DOHH2 (cell line): ENCODE measurements at regions not wholly inside any gene's neighbourhood (a gene's known extent, or its start where the extent isn't known, plus 50 kb on each side); places are given as distances from the start of the nearest gene placed in this dataset.

Source experiments
- H3F3A ChIP-seq: fragments of 200-600 bp; sonication (generic), shearing (Covaris generic); 2 replicates; pipeline ENCODE4 v1.6.0; 2016; ENCODE audit warnings: antibody characterized with exemption, mild to moderate bottlenecking; ENCODE audit not compliant: control insufficient read depth, insufficient read depth
- H3K27ac ChIP-seq: fragments of 200-600 bp; sonication (generic); 2 replicates; pipeline ENCODE4 v1.5.1; 2014; ENCODE audit warnings: low read depth, mild to moderate bottlenecking, low read length, moderate library complexity
- H3K27me3 ChIP-seq: fragments of 200-600 bp; sonication (generic); 2 replicates; pipeline ENCODE4 v1.6.1; 2014; ENCODE audit warnings: mild to moderate bottlenecking, low read length, mixed read lengths; ENCODE audit not compliant: control insufficient read depth
- H3K36me3 ChIP-seq: fragments of 200-600 bp; sonication (generic); 2 replicates; pipeline ENCODE4 v1.6.1; 2014; ENCODE audit warnings: mild to moderate bottlenecking, low read length, moderate library complexity, mixed read lengths; ENCODE audit not compliant: control insufficient read depth
- H3K4me1 ChIP-seq: fragments of 200-600 bp; sonication (generic); 2 replicates; pipeline ENCODE4 v1.6.1; 2014; ENCODE audit warnings: mild to moderate bottlenecking, low read length, mixed read lengths; ENCODE audit not compliant: control insufficient read depth
- H3K4me2 ChIP-seq: fragments of 200-600 bp; sonication (generic); 2 replicates; pipeline ENCODE4 v1.6.0; 2014; ENCODE audit warnings: mild to moderate bottlenecking, low read length, moderate library complexity
- H3K4me3 ChIP-seq: fragments of 200-600 bp; sonication (generic); 2 replicates; pipeline ENCODE4 v1.5.1; 2014; ENCODE audit warnings: mild to moderate bottlenecking, low read length, mixed read lengths
- H3K79me2 ChIP-seq: fragments of 200-600 bp; sonication (generic); 2 replicates; pipeline ENCODE4 v1.6.1; 2014; ENCODE audit warnings: mild to moderate bottlenecking, low read length, mixed read lengths; ENCODE audit not compliant: control insufficient read depth
- H3K9me2 ChIP-seq: fragments of 200-600 bp; sonication (generic); replicated peaks from 2 replicates; pipeline ENCODE4 v1.6.1; 2014; ENCODE audit warnings: mild to moderate bottlenecking, low read length, mixed read lengths; ENCODE audit not compliant: control insufficient read depth
- H3K9me3 ChIP-seq: fragments of 200-600 bp; sonication (generic); 2 replicates; pipeline ENCODE4 v1.6.1; 2014; ENCODE audit warnings: antibody characterized with exemption, low read length, mixed read lengths; ENCODE audit not compliant: control insufficient read depth, insufficient read depth
- H4K20me1 ChIP-seq: fragments of 200-600 bp; sonication (generic); 2 replicates; pipeline ENCODE4 v1.6.0; 2014; ENCODE audit warnings: low read depth, mild to moderate bottlenecking, antibody characterized with exemption, low read length, moderate library complexity; ENCODE audit not compliant: control insufficient read depth, insufficient read depth
- CTCF ChIP-seq: fragments of 200-600 bp; sonication (generic); IDR thresholded peaks from one replicate; pipeline ENCODE4 v1.5.1; 2014; ENCODE audit warnings: antibody characterized with exemption, mild to moderate bottlenecking, low read depth, low read length; ENCODE audit not compliant: poor library complexity, severe bottlenecking
- EZH2phosphoT487 ChIP-seq: fragments of 200-600 bp; sonication (generic); IDR thresholded peaks from 2 replicates; pipeline ENCODE4 v1.6.1; 2017; ENCODE audit warnings: borderline replicate concordance, mild to moderate bottlenecking, antibody characterized with exemption, low read length, moderate library complexity, mixed read lengths

GRCh38 chr6:50198245-50198644 lies 148.5 kb upstream of the DEFB112 start:
- no peak overlapping the region for H3K4me3 ChIP-seq
- H3K4me1 ChIP-seq: no peaks in the 10 kb centered on the region
- no peaks in the 10 kb centered on the region for H3K9me2 ChIP-seq
- H3K9me3 ChIP-seq: no peaks in the 10 kb centered on the region
- H3F3A ChIP-seq: no peaks in the 10 kb centered on the region
- TF ChIP-seq CTCF (no peak), EZH2phosphoT487 (no peak)
- no peak overlapping the region for H3K27ac ChIP-seq
- no peaks in the 10 kb centered on the region for H3K27me3 ChIP-seq
- H4K20me1 ChIP-seq: no peaks in the 10 kb centered on the region
- H3K79me2 ChIP-seq: no peaks in the 10 kb centered on the region
- H3K36me3 ChIP-seq: no peaks in the 10 kb centered on the region
- no peak overlapping the region for H3K4me2 ChIP-seq

- Histone ChIP-seq H3F3A (no peaks in the 10 kb centered on the region), H3K27me3 (no peaks in the 10 kb centered on the region), H3K9me3 (no peaks in the 10 kb centered on the region), H3K4me1 (no peaks in the 10 kb centered on the region), H3K36me3 (no peaks in the 10 kb centered on the region), H3K79me2 (no peaks in the 10 kb centered on the region), H3K9me2 (no peaks in the 10 kb centered on the region), H4K20me1 (no peaks in the 10 kb centered on the region), H3K27ac (no peak overlapping the region), H3K4me3 (no peak overlapping the region), H3K4me2 (no peak overlapping the region)
- no peak for TF ChIP-seq CTCF
- no peak for TF ChIP-seq EZH2phosphoT487
Measured at GRCh38 chr6:50202766-50203165, 153.0 kb upstream of the DEFB112 start.

- Histone ChIP-seq H3K4me1 (no peaks in the 10 kb centered on the region), H3K9me3 (no peaks in the 10 kb centered on the region), H3K4me2 (no peak overlapping the region), H4K20me1 (no peaks in the 10 kb centered on the region), H3K27ac (no peak overlapping the region), H3F3A (no peaks in the 10 kb centered on the region), H3K4me3 (no peak overlapping the region), H3K27me3 (no peaks in the 10 kb centered on the region), H3K36me3 (no peaks in the 10 kb centered on the region), H3K9me2 (no peaks in the 10 kb centered on the region), H3K79me2 (no peaks in the 10 kb centered on the region)
- TF ChIP-seq EZH2phosphoT487 (no peak), CTCF (no peak)
Measured at GRCh38 chr6:50211582-50211981, 161.9 kb upstream of the DEFB112 start.

GRCh38 chr6:50213146-50213545 lies 163.4 kb upstream of the DEFB112 start:
- H3K9me3 ChIP-seq: no peaks in the 10 kb centered on the region
- no peaks in the 10 kb centered on the region for H3K9me2 ChIP-seq
- H3K36me3 ChIP-seq: no peaks in the 10 kb centered on the region
- TF ChIP-seq EZH2phosphoT487: no peak
- no peak for TF ChIP-seq CTCF
- no peak overlapping the region for H3K4me2 ChIP-seq
- H3K27me3 ChIP-seq: no peaks in the 10 kb centered on the region
- H3K27ac ChIP-seq: no peak overlapping the region
- no peak overlapping the region for H3K4me3 ChIP-seq
- H3F3A ChIP-seq: no peaks in the 10 kb centered on the region
- no peaks in the 10 kb centered on the region for H3K4me1 ChIP-seq
- H4K20me1 ChIP-seq: no peaks in the 10 kb centered on the region
- no peaks in the 10 kb centered on the region for H3K79me2 ChIP-seq
